Spleen (tissue), 11 donors: ENCODE measurements at regions not wholly inside any gene's neighbourhood (a gene's known extent, or its start where the extent isn't known, plus 50 kb on each side); places are given as distances from the start of the nearest gene placed in this dataset.

Experiments used
- DNase-seq: peaks from one replicate; pipeline ENCODE4 v3.0.0-alpha.2; 2020
- H3K27ac ChIP-seq, 8 donors: fragments of 200-600 bp; sonication (generic) in 7 of 8; 1 replicate in 4 of 8; 2 replicates in 4 of 8; pipeline versions ENCODE4 v1.5.0 to v1.8.0; 2016 to 2021; ENCODE audit warnings: inconsistent platforms in 4 of 8, mild to moderate bottlenecking in 4 of 8, moderate library complexity in 1 of 8
- H3K27me3 ChIP-seq, 7 donors: fragments of 200-600 bp; sonication (generic) in 6 of 7; replicated peaks in 1 of 7; 1 replicate in 4 of 7; 2 replicates in 3 of 7; pipeline versions ENCODE4 v1.5.0 to v1.8.0; 2016 to 2021; ENCODE audit warnings: inconsistent platforms in 3 of 7, mild to moderate bottlenecking in 1 of 7
- H3K36me3 ChIP-seq, 6 donors: fragments of 200-600 bp; sonication (generic) in 5 of 6; 1 replicate in 4 of 6; 2 replicates in 2 of 6; pipeline versions ENCODE4 v1.5.0 to v1.8.0; 2016 to 2021; ENCODE audit warnings: inconsistent platforms in 2 of 6
- H3K4me1 ChIP-seq, 6 donors: fragments of 200-600 bp; sonication (generic) in 5 of 6; 1 replicate in 3 of 6; 2 replicates in 3 of 6; pipeline versions ENCODE4 v1.5.0 to v1.8.0; 2016 to 2021; ENCODE audit warnings: inconsistent platforms in 3 of 6
- H3K4me3 ChIP-seq, 8 donors: fragments of 200-600 bp; sonication (generic) in 7 of 8; 1 replicate in 4 of 8; 2 replicates in 4 of 8; pipeline versions ENCODE4 v1.5.0 to v1.8.0; 2016 to 2021; ENCODE audit warnings: inconsistent platforms in 4 of 8, mild to moderate bottlenecking in 4 of 8, moderate library complexity in 2 of 8
- H3K9me3 ChIP-seq, 8 donors: fragments of 200-600 bp; sonication (generic) in 7 of 8; 1 replicate in 4 of 8; 2 replicates in 4 of 8; pipeline versions ENCODE4 v1.5.0 to v1.8.0; 2016 to 2021; ENCODE audit warnings: inconsistent platforms in 4 of 8
- CTCF ChIP-seq, 11 experiments: fragments of 200-600 bp in 7 of 11; fragments of 450-650 bp in 4 of 11; sonication (generic) in 4 of 11; IDR thresholded peaks in 8 of 11; conservative IDR thresholded peaks in 3 of 11; 1 replicate in 7 of 11; 2 replicates in 4 of 11; pipeline versions ENCODE4 v1.4.0 to v1.8.0; 2016 to 2021; ENCODE audit warnings: antibody characterized with exemption in 11 of 11, inconsistent platforms in 4 of 11, mild to moderate bottlenecking in 1 of 11
- POLR2A ChIP-seq, 3 donors: fragments of 450-650 bp; IDR thresholded peaks; one replicate each; pipeline ENCODE4 v1.5.1; 2017; ENCODE audit warnings: antibody characterized with exemption in 3 of 3, mild to moderate bottlenecking in 1 of 3
- POLR2AphosphoS5 ChIP-seq, 3 donors: sonication (generic); formaldehyde crosslinking; IDR thresholded peaks; one replicate each; pipeline ENCODE4 v1.5.1; 2017; ENCODE audit warnings: antibody characterized with exemption in 3 of 3
- WGBS, 5 donors: extraction: QIAGEN DNeasy Blood & Tissue Kit in 3 of 5; methylation state at CpG; one replicate each; pipeline versions ENCODE4 v1.1.5 to v1.1.7; 2013 to 2018; 5-methylcytosine and 5-hydroxymethylcytosine counted together
- intact Hi-C: fragments of 100-400 bp; cut with DNase I; formaldehyde crosslinking; loops from one replicate; pipeline ENCODE4 v1.15.0; 2023; ENCODE audit warnings: low total_unique reads
- donor health status: healthy with polysubstance abuse.
- donor health status: DM: no; HTN: no; CAD: no; lungs with moderate emphysema.
- donor health status: DM: no; HTN: no; CAD: no.
- donor health status: Bipolar disorder and iron deficiency.
- donor health status: healthy.
- donor health status: DM: no; HTN: no; CAD: no.
- donor health status: DM: yes; HTN: yes; CAD: no.

GRCh38 chr14:100384819-100385813 lies 62.0 kb downstream of the SLC25A47 start:
- Histone ChIP-seq H3K4me1 (peaks cover 6 to 54% (median 27%) of the 10 kb centered on the region in 6 donors), H3K36me3 (peaks cover 0 to 34% (median 13%) of the 10 kb centered on the region in 6 donors), H3K27ac (no peak overlapping the region), H3K27me3 (no peaks in the 10 kb centered on the region), H3K9me3 (no peaks in the 10 kb centered on the region), H3K4me3 (no peak overlapping the region)
- 76 to 84% (median 80%) methylated on average over 16 of the region's 16 CpGs for WGBS, 5 donors
- no peak for DNase-seq
- TF ChIP-seq POLR2AphosphoS5 (IDR thresholded peaks at IDR 0.05): no peak
- TF ChIP-seq POLR2A (IDR thresholded peaks at IDR 0.05): no peak
- peak in 9 of 11 experiments; percentile 15 to 52 (median 39) for TF ChIP-seq CTCF (IDR thresholded peaks at IDR 0.05 in 8 of 11, conservative IDR thresholded peaks at IDR 0.05 in 3 of 11)
- intact Hi-C loops: loop anchor here (5.0 to 10.0 kb wide), 2 partner anchors 267 to 1240 kb away; no protein-coding TSS in a partner anchor

- 42 to 72% (median 70%) methylated on average over 2 of the region's 2 CpGs for WGBS, 5 donors
- intact Hi-C loops: loop anchor here (10.0 kb wide), 1 partner anchor 1239 kb away; no protein-coding TSS in a partner anchor
Observed at GRCh38 chr14:100386121-100386520, 63.0 kb downstream of the SLC25A47 start.

GRCh38 chr14:100386846-100387245 lies 63.7 kb downstream of the SLC25A47 start:
- Histone ChIP-seq H3K4me3 (no peak overlapping the region), H3K36me3 (peaks cover 0 to 22% (median 4%) of the 10 kb centered on the region in 6 donors), H3K27ac (no peak overlapping the region), H3K4me1 (peaks cover 7 to 71% (median 35%) of the 10 kb centered on the region in 6 donors), H3K27me3 (no peaks in the 10 kb centered on the region), H3K9me3 (no peaks in the 10 kb centered on the region)
- intact Hi-C loops: loop anchor here (10.0 kb wide), 1 partner anchor 1238 kb away; no protein-coding TSS in a partner anchor
- TF ChIP-seq POLR2A (IDR thresholded peaks at IDR 0.05) (no peak), CTCF (IDR thresholded peaks at IDR 0.05 in 8 of 11, conservative IDR thresholded peaks at IDR 0.05 in 3 of 11) (no peak), POLR2AphosphoS5 (IDR thresholded peaks at IDR 0.05) (no peak)
- DNase-seq: no peak
- WGBS, 5 donors: 86 to 100% (median 91%) methylated on average over 2 of the region's 2 CpGs

More at GRCh38 chr14:100386121-100386520, 63.0 kb downstream of the SLC25A47 start:
- no peaks in the 10 kb centered on the region for H3K27me3 ChIP-seq
- peaks cover 0 to 29% (median 10%) of the 10 kb centered on the region in 6 donors for H3K36me3 ChIP-seq
- H3K9me3 ChIP-seq: no peaks in the 10 kb centered on the region
- no peak overlapping the region for H3K4me3 ChIP-seq
- H3K4me1 ChIP-seq: peaks cover 6 to 64% (median 30%) of the 10 kb centered on the region in 6 donors
- TF ChIP-seq POLR2A (IDR thresholded peaks at IDR 0.05) (no peak), POLR2AphosphoS5 (IDR thresholded peaks at IDR 0.05) (no peak), CTCF (IDR thresholded peaks at IDR 0.05 in 8 of 11, conservative IDR thresholded peaks at IDR 0.05 in 3 of 11) (no peak)
- no peak for DNase-seq
- no peak overlapping the region for H3K27ac ChIP-seq

- no peaks in the 10 kb centered on the region for H3K9me3 ChIP-seq
- no peak for TF ChIP-seq CTCF (IDR thresholded peaks at IDR 0.05 in 8 of 11, conservative IDR thresholded peaks at IDR 0.05 in 3 of 11)
- TF ChIP-seq POLR2AphosphoS5 (IDR thresholded peaks at IDR 0.05): no peak
- TF ChIP-seq POLR2A (IDR thresholded peaks at IDR 0.05): no peak
- peaks cover 11 to 77% (median 38%) of the 10 kb centered on the region in 6 donors for H3K4me1 ChIP-seq
- H3K36me3 ChIP-seq: peaks cover 0 to 16% (median 0%) of the 10 kb centered on the region in 6 donors
- intact Hi-C loops: loop anchor here (10.0 kb wide), 1 partner anchor 1237 kb away; no protein-coding TSS in a partner anchor
- no peak for DNase-seq
- H3K4me3 ChIP-seq: no peak overlapping the region
- no peak overlapping the region for H3K27ac ChIP-seq
- H3K27me3 ChIP-seq: no peaks in the 10 kb centered on the region
- WGBS, 5 donors: 88 to 95% (median 92%) methylated on average over 6 of the region's 6 CpGs
Observed at GRCh38 chr14:100387450-100387849, 64.3 kb downstream of the SLC25A47 start.
